ENCODE measurements at regions not wholly inside any gene's neighbourhood (a gene's known extent, or its start where the extent isn't known, plus 50 kb on each side); places are given as distances from the start of the nearest gene placed in this dataset.
"Not testable (repeated sequence)": the region's sequence is repeated elsewhere in the genome, so short reads cannot be mapped to it uniquely, and the experiment has no call there.

GRCh38 chr11:21988477-21988876 lies 204.4 kb upstream of the ANO5 start:
- TF ChIP-seq, protein P1, sequence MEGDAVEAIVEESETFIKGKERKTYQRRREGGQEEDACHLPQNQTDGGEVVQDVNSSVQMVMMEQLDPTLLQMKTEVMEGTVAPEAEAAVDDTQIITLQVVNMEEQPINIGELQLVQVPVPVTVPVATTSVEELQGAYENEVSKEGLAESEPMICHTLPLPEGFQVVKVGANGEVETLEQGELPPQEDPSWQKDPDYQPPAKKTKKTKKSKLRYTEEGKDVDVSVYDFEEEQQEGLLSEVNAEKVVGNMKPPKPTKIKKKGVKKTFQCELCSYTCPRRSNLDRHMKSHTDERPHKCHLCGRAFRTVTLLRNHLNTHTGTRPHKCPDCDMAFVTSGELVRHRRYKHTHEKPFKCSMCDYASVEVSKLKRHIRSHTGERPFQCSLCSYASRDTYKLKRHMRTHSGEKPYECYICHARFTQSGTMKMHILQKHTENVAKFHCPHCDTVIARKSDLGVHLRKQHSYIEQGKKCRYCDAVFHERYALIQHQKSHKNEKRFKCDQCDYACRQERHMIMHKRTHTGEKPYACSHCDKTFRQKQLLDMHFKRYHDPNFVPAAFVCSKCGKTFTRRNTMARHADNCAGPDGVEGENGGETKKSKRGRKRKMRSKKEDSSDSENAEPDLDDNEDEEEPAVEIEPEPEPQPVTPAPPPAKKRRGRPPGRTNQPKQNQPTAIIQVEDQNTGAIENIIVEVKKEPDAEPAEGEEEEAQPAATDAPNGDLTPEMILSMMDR (IDR thresholded peaks at IDR 0.05; ENCODE audit: control insufficient read depth, extremely low read depth, insufficient read depth) = peak; percentile 31
- H3K4me3 ChIP-seq (ENCODE audit: low read depth, low read length) = no peak overlapping the region
- no peak for DNase-seq (ENCODE audit: low read depth)

DNA sequence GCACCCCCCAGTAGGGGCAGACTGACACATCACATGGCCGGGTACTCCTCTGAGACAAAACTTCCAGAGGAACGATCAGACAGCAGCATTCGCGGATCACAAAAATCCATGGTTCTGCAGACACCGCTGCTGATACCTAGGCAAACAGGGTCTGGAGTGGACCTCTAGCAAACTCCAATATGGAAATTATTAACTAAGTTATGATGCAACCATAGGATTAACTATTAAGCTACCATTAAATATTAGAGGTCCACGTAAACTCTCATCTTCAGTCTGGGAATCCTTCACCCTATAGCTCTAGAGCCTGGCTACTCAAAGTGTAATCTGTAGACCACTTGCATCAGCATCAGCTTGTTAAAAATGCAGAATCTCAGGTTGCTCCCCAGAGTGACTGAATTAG lies 191.1 kb upstream of the ANO5 start:
- not testable (repeated sequence) for DNase-seq (ENCODE audit: low read depth); H3K4me3 ChIP-seq (ENCODE audit: low read depth, low read length)

- H3K4me3 ChIP-seq (ENCODE audit: low read depth, low read length) = no peak overlapping the region
- DNase-seq (ENCODE audit: low read depth) = no peak
- TF ChIP-seq, protein P1 (IDR thresholded peaks at IDR 0.05; ENCODE audit: control insufficient read depth, extremely low read depth, insufficient read depth) = peak; percentile 10; the same call in 1 of the 2 replicates
These were observed 186.0 kb upstream of the ANO5 start for GRCh38 chr11:22006901-22007300.

DNA sequence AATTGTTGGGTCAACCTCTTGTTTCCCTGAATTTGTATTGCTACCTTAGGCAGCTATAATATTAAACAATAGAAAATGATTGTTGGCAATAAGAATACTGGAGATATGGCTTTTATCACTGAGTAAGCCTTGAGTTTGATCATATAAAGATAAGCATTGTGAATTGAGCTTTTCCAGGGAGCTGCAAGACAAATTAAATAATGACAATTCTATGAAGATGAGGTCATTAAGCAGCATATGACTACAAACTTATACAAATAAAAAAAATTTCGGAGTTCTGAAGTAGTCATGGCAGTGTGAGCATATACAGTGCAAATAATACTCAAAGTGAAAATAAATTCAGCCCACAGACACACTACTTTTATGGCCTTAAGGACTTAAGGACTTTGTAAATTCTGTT lies 161.1 kb upstream of the ANO5 start:
- peak; percentile 6 for DNase-seq (ENCODE audit: low read depth)
- TF ChIP-seq, protein P1 (IDR thresholded peaks at IDR 0.05; ENCODE audit: control insufficient read depth, extremely low read depth, insufficient read depth) = no peak
- no peak overlapping the region for H3K4me3 ChIP-seq (ENCODE audit: low read depth, low read length)

DNA sequence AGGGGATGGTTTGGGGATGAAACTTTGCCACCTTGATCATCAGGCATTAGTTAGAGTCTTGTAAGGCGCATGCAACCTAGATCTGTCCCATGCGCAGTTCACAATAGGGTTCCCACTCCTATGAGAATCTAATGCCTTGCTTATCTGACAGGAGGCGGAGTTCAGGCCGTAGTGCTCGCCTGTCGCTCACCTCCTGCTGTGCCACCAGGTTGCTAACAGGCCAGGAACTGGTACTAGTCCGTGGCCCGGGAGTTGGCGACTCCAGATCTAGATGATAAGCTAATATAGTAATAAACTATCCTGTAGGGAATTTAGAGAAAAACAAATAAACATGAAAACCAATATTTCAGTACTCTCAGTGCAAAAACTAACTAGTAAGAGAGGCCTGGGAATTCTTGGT lies 155.4 kb upstream of the ANO5 start:
- H3K4me3 ChIP-seq (ENCODE audit: low read depth, low read length) = no peak overlapping the region
- no peak for DNase-seq (ENCODE audit: low read depth)
- TF ChIP-seq, protein P1 (IDR thresholded peaks at IDR 0.05; ENCODE audit: control insufficient read depth, extremely low read depth, insufficient read depth) = no peak

GRCh38 chr11:22041039-22041438 lies 151.8 kb upstream of the ANO5 start:
- no peak for DNase-seq (ENCODE audit: low read depth)
- H3K4me3 ChIP-seq (ENCODE audit: low read depth, low read length) = no peak overlapping the region
- TF ChIP-seq, protein P1 (IDR thresholded peaks at IDR 0.05; ENCODE audit: control insufficient read depth, extremely low read depth, insufficient read depth) = no peak

DNA sequence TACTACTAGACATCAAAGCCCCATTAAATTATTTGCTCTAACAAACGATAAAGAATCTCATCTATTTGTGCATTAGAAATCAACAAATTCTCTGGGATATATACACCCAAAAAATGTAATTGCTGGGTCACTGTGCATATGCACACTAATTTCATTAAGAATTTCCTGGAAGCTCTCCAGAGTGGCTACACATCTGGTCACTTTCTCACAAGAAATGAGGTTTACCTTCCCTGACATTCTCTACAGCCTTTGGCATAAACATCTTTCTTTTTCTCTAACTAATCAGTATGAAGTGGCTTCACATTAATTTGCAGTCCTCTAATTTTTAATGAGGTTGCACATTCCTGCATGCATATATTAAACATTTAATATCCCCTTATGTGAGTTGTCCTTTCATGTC lies 150.8 kb upstream of the ANO5 start:
- no peak for DNase-seq (ENCODE audit: low read depth)
- H3K4me3 ChIP-seq (ENCODE audit: low read depth, low read length) = no peak overlapping the region
- TF ChIP-seq, protein P1 (IDR thresholded peaks at IDR 0.05; ENCODE audit: control insufficient read depth, extremely low read depth, insufficient read depth) = no peak

Data from LNCaP clone FGC (cell line).